ENCODE measurements at regions not wholly inside any gene's neighbourhood (a gene's known extent, or its start where the extent isn't known, plus 50 kb on each side); places are given as distances from the start of the nearest gene placed in this dataset.

- Histone ChIP-seq H3K4me3 (no peak overlapping the region), H3K27me3 (no peaks in the 10 kb centered on the region), H3K27ac (no peak overlapping the region), H3K9me3 (no peaks in the 10 kb centered on the region), H3K4me1 (no peaks in the 10 kb centered on the region), H3K36me3 (no peaks in the 10 kb centered on the region)
- TF ChIP-seq CTCF (IDR thresholded peaks at IDR 0.05): no peak
- intact Hi-C loops (cut with DNase I): no loop called here
- no peak for DNase-seq (ENCODE audit: low spot score in 2 of 2)
Measured at GRCh38 chr7:57210871-57211270, 78.6 kb upstream of the ZNF479 start.

GRCh38 chr7:57211428-57212100 lies 79.3 kb upstream of the ZNF479 start:
- Histone ChIP-seq H3K4me3 (no peak overlapping the region), H3K36me3 (no peaks in the 10 kb centered on the region), H3K27ac (no peak overlapping the region), H3K9me3 (no peaks in the 10 kb centered on the region), H3K27me3 (no peaks in the 10 kb centered on the region), H3K4me1 (no peaks in the 10 kb centered on the region)
- TF ChIP-seq CTCF (IDR thresholded peaks at IDR 0.05): no peak
- DNase-seq (ENCODE audit: low spot score in 2 of 2): no peak
- intact Hi-C loops (cut with DNase I): no loop called here

GRCh38 chr7:57215423-57215822 lies 83.2 kb upstream of the ZNF479 start:
- no peak for DNase-seq (ENCODE audit: low spot score in 2 of 2)
- H3K27ac ChIP-seq: no peak overlapping the region
- H3K4me3 ChIP-seq: no peak overlapping the region
- intact Hi-C loops (cut with DNase I): no loop called here
- no peaks in the 10 kb centered on the region for H3K27me3 ChIP-seq
- H3K9me3 ChIP-seq: peaks cover 0 to 4% of the 10 kb centered on the region in 2 donors
- no peaks in the 10 kb centered on the region for H3K4me1 ChIP-seq
- H3K36me3 ChIP-seq: no peaks in the 10 kb centered on the region
- no peak for TF ChIP-seq CTCF (IDR thresholded peaks at IDR 0.05)

- intact Hi-C loops (cut with DNase I): no loop called here
- H3K27me3 ChIP-seq: no peaks in the 10 kb centered on the region
- H3K4me3 ChIP-seq: no peak overlapping the region
- H3K27ac ChIP-seq: no peak overlapping the region
- no peak for DNase-seq (ENCODE audit: low spot score in 2 of 2)
- H3K9me3 ChIP-seq: peaks cover 0 to 4% of the 10 kb centered on the region in 2 donors
- no peak for TF ChIP-seq CTCF (IDR thresholded peaks at IDR 0.05)
- H3K36me3 ChIP-seq: no peaks in the 10 kb centered on the region
- no peaks in the 10 kb centered on the region for H3K4me1 ChIP-seq
Measured at GRCh38 chr7:57216340-57216739, 84.1 kb upstream of the ZNF479 start.

- H3K9me3 ChIP-seq: peaks cover 0 to 4% of the 10 kb centered on the region in 2 donors
- no peak for TF ChIP-seq CTCF (IDR thresholded peaks at IDR 0.05)
Measured at GRCh38 chr7:57218196-57218716, 86.0 kb upstream of the ZNF479 start.

More at GRCh38 chr7:57218196-57218716, 86.0 kb upstream of the ZNF479 start:
- intact Hi-C loops (cut with DNase I): no loop called here
- Histone ChIP-seq H3K4me3 (no peak overlapping the region), H3K36me3 (no peaks in the 10 kb centered on the region), H3K27ac (no peak overlapping the region), H3K4me1 (no peaks in the 10 kb centered on the region), H3K27me3 (no peaks in the 10 kb centered on the region)
- no peak for DNase-seq (ENCODE audit: low spot score in 2 of 2)
